Stomach smooth muscle (tissue), 2 donors: ENCODE measurements at regions not wholly inside any gene's neighbourhood (a gene's known extent, or its start where the extent isn't known, plus 50 kb on each side); places are given as distances from the start of the nearest gene placed in this dataset.
"Not testable (repeated sequence)": the region's sequence is repeated elsewhere in the genome, so short reads cannot be mapped to it uniquely, and the experiment has no call there.

Experiments
- H3K27ac ChIP-seq: one replicate; pipeline ENCODE4 v1.7.0; 2013; ENCODE audit warnings: mild to moderate bottlenecking, low read length, inconsistent platforms
- H3K27me3 ChIP-seq, 2 donors: one replicate each; pipeline ENCODE4 v1.7.0; 2013; ENCODE audit warnings: low read length in 2 of 2; ENCODE audit not compliant: insufficient read depth in 2 of 2, control insufficient read depth in 1 of 2
- H3K36me3 ChIP-seq, 2 donors: one replicate each; pipeline ENCODE4 v1.7.0; 2013; ENCODE audit warnings: low read length in 2 of 2; ENCODE audit not compliant: control insufficient read depth in 2 of 2, insufficient read depth in 2 of 2
- H3K4me1 ChIP-seq: one replicate; pipeline ENCODE4 v1.7.0; 2013; ENCODE audit warnings: low read length; ENCODE audit not compliant: control insufficient read depth, insufficient read depth
- H3K4me3 ChIP-seq, 2 donors: one replicate each; pipeline ENCODE4 v1.7.0; 2013; ENCODE audit warnings: low read length in 2 of 2
- H3K9ac ChIP-seq, 2 donors: one replicate each; pipeline ENCODE4 v1.7.0; 2013; ENCODE audit warnings: low read length in 2 of 2, mild to moderate bottlenecking in 1 of 2
- H3K9me3 ChIP-seq, 2 donors: one replicate each; pipeline ENCODE4 v1.7.0; 2013; ENCODE audit warnings: low read length in 2 of 2; ENCODE audit not compliant: control insufficient read depth in 2 of 2
- donor health status: healthy.
- donor health status: Pancreatic carcinoma.

DNA sequence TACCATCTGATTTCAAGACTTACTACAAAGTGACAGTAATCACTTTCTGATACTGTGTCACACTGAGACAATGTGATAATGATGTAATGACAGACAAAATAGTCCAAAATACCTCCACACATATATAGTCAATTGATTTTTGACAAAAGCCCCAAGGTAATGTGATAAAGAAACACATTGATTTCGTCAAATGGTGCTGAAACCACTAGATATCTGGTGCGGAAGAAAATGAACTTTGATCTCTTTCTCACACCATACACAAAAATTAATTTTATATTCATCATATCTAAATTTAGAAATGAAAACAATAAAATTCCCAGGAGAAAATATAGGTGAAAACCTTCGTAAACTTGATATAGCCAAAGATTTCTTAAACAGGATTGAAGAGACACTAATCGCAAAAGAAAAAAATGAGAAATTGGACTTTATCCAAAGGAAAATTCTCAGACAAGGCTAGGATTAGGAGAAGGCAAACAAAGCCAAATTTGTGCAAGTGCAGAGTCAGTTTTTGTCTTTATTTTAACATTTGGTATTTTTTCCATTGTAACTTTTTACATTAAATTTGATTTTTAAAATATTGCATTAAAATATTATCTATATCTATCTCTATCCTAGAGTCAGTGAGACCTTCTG is 739.9 kb downstream of the DIAPH3 start:
- H3K4me3 ChIP-seq = no peak overlapping the region
- H3K36me3 ChIP-seq = no peaks in the 10 kb centered on the region
- no peak overlapping the region for H3K9ac ChIP-seq
- H3K27me3 ChIP-seq = no peaks in the 10 kb centered on the region
- no peaks in the 10 kb centered on the region for H3K4me1 ChIP-seq
- no peak overlapping the region for H3K27ac ChIP-seq
- no peaks in the 10 kb centered on the region for H3K9me3 ChIP-seq

DNA sequence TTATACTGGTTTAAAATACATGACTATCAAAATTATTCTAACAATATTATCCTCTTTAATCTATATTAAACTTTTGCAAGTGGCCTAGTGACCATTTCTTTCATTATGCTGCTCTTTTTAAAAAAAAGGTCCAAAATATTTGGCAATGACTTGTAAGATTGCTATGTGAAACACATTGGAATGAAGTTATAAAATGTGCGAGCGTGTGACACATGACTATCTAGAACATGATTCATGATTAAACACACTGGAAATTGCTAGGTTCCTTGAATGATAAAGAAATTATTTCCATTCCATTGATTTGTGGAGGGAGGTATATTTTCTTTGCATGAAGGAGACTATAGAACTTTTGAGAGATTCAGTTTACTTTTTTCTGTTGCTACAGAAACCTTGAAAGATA is 739.1 kb downstream of the DIAPH3 start:
- no peak overlapping the region for H3K4me3 ChIP-seq
- H3K27ac ChIP-seq = no peak overlapping the region
- H3K36me3 ChIP-seq = no peaks in the 10 kb centered on the region
- H3K27me3 ChIP-seq = no peaks in the 10 kb centered on the region
- no peak overlapping the region for H3K9ac ChIP-seq
- H3K9me3 ChIP-seq = no peaks in the 10 kb centered on the region
- H3K4me1 ChIP-seq = no peaks in the 10 kb centered on the region

DNA sequence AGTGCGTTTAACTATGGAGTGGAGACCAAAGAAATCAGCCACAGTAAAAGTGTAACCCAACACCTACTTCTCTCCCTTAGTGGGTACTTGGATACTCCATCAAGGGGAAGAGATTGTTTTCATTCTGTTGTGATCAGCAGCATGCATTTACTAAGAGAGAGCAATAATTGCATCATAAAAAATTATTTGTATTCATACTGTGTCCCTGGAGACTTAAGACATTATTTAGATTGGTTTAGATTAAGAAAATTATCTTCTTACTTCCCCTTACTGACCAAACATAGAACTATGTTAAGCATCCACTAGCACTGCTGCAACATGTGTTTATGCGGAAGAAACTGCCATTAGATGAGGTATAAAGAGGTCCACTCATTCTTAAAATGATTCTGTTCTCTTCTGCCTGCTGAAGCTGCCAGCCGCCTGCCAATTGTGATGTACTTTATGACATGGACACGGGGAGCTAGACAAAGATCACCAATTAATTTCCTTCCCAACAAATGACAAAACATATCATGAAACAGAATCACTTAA is 738.5 kb downstream of the DIAPH3 start:
- no peak overlapping the region for H3K9ac ChIP-seq
- H3K27me3 ChIP-seq = no peaks in the 10 kb centered on the region
- no peaks in the 10 kb centered on the region for H3K4me1 ChIP-seq
- no peak overlapping the region for H3K4me3 ChIP-seq
- no peaks in the 10 kb centered on the region for H3K9me3 ChIP-seq
- H3K27ac ChIP-seq = no peak overlapping the region
- H3K36me3 ChIP-seq = no peaks in the 10 kb centered on the region

- Histone ChIP-seq H3K9ac (no peak overlapping the region), H3K9me3 (peaks cover 0 to 7% of the 10 kb centered on the region in 2 donors), H3K36me3 (no peaks in the 10 kb centered on the region), H3K27me3 (no peaks in the 10 kb centered on the region), H3K4me3 (no peak overlapping the region), H3K4me1 (no peaks in the 10 kb centered on the region), H3K27ac (no peak overlapping the region)
These were observed 728.7 kb downstream of the DIAPH3 start for GRCh38 chr13:59435024-59435423.

DNA sequence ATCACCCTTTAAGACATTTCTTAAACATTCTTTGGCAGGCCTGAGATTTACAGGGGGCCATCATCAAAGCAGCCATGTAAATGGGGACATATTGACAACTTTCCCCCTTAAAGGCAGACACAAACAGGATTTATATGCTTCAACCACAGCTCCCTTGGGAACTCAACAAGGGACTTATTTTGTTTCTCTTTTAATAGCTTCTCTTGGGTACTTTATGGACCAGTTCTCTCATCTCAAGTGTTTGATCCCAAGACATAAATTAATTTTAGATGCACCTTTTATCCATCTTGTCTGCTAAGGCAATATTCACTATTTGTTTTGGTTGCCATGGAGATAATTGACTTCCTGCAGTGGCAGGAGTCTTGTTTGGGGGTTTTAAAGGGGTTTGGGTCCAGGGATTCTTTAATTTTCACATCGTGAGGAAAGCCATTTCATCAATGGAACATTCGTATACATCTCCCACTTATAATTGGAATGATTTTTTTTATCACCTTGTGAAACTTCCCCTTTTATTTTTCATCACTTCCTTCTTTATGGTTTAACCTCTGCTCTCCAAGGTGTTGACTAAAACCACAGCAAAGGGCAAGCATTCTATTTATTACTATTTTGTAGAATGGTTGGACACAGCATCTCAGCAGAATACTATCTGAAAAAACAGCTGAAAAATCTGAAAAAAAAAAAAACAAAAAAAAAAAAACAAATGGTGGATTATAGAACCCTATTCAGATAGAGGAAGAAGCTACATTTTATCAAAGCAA is 726.0 kb downstream of the DIAPH3 start:
- Histone ChIP-seq H3K9me3 (peaks cover 0 to 5% of the 10 kb centered on the region in 2 donors), H3K27ac (no peak overlapping the region), H3K4me3 (no peak overlapping the region), H3K27me3 (no peaks in the 10 kb centered on the region), H3K9ac (no peak overlapping the region), H3K36me3 (no peaks in the 10 kb centered on the region), H3K4me1 (no peaks in the 10 kb centered on the region)

DNA sequence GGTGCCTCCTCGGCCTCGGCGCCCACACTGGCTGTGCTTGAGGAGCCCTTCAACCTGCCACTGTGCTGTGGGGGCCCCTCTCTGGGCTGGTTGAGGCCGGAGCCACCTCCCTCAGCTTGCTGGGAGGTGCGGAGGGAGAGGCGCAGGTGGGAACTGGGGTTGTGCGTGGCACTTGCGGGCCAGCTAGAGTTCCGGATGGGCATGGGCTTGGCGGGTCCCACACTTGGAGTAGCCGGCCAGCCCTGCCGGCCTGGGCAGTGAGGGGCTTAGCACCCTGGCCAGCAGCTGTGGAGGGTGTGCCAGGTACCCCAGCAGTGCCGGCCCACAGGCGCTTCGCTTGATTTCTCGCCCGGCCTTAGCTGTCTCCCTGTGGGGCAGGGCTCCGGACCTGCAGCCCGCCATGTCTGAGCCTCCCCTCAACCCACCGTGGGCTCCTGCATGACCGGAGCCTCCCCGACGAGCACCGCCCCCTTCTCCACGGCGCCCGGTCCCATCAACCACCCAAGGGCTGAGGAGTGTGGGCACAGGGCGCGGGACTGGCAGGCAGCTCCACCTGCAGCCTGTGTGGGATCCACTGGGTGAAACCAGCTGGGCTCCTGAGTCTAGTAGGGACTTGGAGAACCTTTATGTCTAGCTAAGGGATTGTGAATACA is 723.8 kb downstream of the DIAPH3 start:
- Histone ChIP-seq H3K4me3 (no peak overlapping the region), H3K9ac (no peak overlapping the region), H3K27ac (no peak overlapping the region), H3K9me3 (no peaks in the 10 kb centered on the region), H3K27me3 (no peaks in the 10 kb centered on the region), H3K4me1 (no peaks in the 10 kb centered on the region), H3K36me3 (no peaks in the 10 kb centered on the region)

- not testable (repeated sequence) for H3K27ac ChIP-seq, H3K9me3 ChIP-seq, H3K27me3 ChIP-seq, H3K4me3 ChIP-seq, H3K9ac ChIP-seq, H3K4me1 ChIP-seq, H3K36me3 ChIP-seq
These were observed 722.7 kb downstream of the DIAPH3 start for GRCh38 chr13:59441068-59441467.

GRCh38 chr13:59441596-59442280 is 722.0 kb downstream of the DIAPH3 start:
- Histone ChIP-seq H3K4me3 (no peak overlapping the region), H3K27me3 (no peaks in the 10 kb centered on the region), H3K36me3 (no peaks in the 10 kb centered on the region), H3K9ac (no peak overlapping the region), H3K4me1 (no peaks in the 10 kb centered on the region), H3K27ac (no peak overlapping the region), H3K9me3 (no peaks in the 10 kb centered on the region)

DNA sequence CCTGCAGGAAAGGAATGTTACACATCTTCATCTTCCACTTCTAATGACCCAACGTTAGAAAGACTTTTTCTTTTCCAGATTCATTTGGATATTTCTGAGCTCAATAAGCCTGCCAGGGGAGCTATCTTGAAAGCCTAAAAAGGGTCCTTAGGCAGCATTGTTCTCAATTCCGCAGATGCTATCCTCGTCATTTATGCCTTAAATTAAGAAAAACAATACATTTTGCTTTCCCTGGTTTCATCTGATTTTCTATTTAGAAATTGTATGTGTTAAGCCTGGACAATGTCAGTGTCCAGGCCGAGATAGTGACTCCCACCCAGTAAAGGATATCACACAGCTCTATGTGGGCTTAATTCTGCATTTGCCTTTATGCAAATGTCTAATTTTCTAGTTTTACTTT is 721.3 kb downstream of the DIAPH3 start:
- H3K27ac ChIP-seq = no peak overlapping the region
- H3K27me3 ChIP-seq = no peaks in the 10 kb centered on the region
- no peak overlapping the region for H3K4me3 ChIP-seq
- no peak overlapping the region for H3K9ac ChIP-seq
- H3K36me3 ChIP-seq = no peaks in the 10 kb centered on the region
- H3K4me1 ChIP-seq = no peaks in the 10 kb centered on the region
- H3K9me3 ChIP-seq = no peaks in the 10 kb centered on the region

- Histone ChIP-seq H3K27ac (no peak overlapping the region), H3K9me3 (no peaks in the 10 kb centered on the region), H3K4me3 (no peak overlapping the region), H3K27me3 (no peaks in the 10 kb centered on the region), H3K4me1 (no peaks in the 10 kb centered on the region), H3K36me3 (no peaks in the 10 kb centered on the region), H3K9ac (no peak overlapping the region)
These were observed 720.7 kb downstream of the DIAPH3 start for GRCh38 chr13:59442944-59443486.
